Activated naive CD4-positive, alpha-beta T cell treated with anti-CD3 and anti-CD28 coated beads for 36 hours (primary cell): ENCODE measurements at regions not wholly inside any gene's neighbourhood (a gene's known extent, or its start where the extent isn't known, plus 50 kb on each side); places are given as distances from the start of the nearest gene placed in this dataset.
A peak's percentile ranks its signal among the peaks of the same experiment; 100 is the strongest.
"Not testable (repeated sequence)": the region's sequence is repeated elsewhere in the genome, so short reads cannot be mapped to it uniquely, and the experiment has no call there.

Source experiments
- CTCF ChIA-PET: fragments of 350-600 bp; sonication (Branson Sonifier 250); formaldehyde crosslinking; loops from one replicate; lab custom pipeline; 2021; ENCODE audit warnings: antibody characterized with exemption; lab: Charles Lee
- DNase-seq: peaks from one replicate; pipeline ENCODE4 v3.0.0-alpha.2; 2020
- H3K27ac Mint-ChIP-seq: one replicate; pipeline ENCODE4 v1.8.0; 2021; ENCODE audit warnings: mild to moderate bottlenecking, mixed read lengths
- H3K27me3 Mint-ChIP-seq: one replicate; pipeline ENCODE4 v1.8.0; 2021; ENCODE audit warnings: low read depth, mixed read lengths
- H3K36me3 Mint-ChIP-seq: one replicate; pipeline ENCODE4 v1.8.0; 2021; ENCODE audit warnings: low read depth, mixed read lengths
- H3K4me1 Mint-ChIP-seq: one replicate; pipeline ENCODE4 v1.8.0; 2021; ENCODE audit warnings: low read depth, mixed read lengths
- H3K4me3 Mint-ChIP-seq: one replicate; pipeline ENCODE4 v1.8.0; 2021; ENCODE audit warnings: mild to moderate bottlenecking, moderate library complexity, mixed read lengths
- H3K9me3 Mint-ChIP-seq: one replicate; pipeline ENCODE4 v1.8.0; 2021; ENCODE audit warnings: mixed read lengths
- intact Hi-C: fragments of 100-400 bp; cut with micrococcal nuclease; formaldehyde crosslinking; loops from one replicate; pipeline ENCODE4 v1.15.1; 2023

DNA sequence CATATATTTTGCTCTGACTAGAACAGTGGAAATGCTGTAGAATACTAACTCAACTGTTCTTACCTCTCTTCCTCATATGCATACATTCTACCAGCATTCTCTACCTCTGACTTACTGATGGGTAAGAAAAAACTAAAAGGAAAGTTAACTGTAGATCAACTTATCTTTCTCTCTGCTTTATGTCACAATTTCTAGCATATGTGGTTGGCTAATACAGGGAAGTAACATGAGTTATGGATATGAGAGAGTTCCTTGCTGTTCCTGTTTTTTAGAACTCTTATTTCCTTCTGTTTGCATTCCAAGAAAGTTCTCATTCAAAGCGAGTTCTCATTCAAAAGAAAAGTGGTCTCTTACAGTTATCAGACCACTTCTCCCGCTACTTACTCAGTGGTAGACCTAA lies 226.8 kb upstream of the SGK1 start:
- intact Hi-C loops = no loop called here
- no peak for DNase-seq
- CTCF ChIA-PET = interaction anchor here (0.6 kb wide), 1 partner anchor 543 kb away, joined by 4 read pairs; no protein-coding TSS in a partner anchor
- H3K4me3 Mint-ChIP-seq = no peak overlapping the region
- peaks cover 1% of the 10 kb centered on the region for H3K27me3 Mint-ChIP-seq
- peaks cover 24% of the 10 kb centered on the region for H3K4me1 Mint-ChIP-seq
- H3K27ac Mint-ChIP-seq = no peak overlapping the region
- no peaks in the 10 kb centered on the region for H3K9me3 Mint-ChIP-seq
- no peaks in the 10 kb centered on the region for H3K36me3 Mint-ChIP-seq

DNA sequence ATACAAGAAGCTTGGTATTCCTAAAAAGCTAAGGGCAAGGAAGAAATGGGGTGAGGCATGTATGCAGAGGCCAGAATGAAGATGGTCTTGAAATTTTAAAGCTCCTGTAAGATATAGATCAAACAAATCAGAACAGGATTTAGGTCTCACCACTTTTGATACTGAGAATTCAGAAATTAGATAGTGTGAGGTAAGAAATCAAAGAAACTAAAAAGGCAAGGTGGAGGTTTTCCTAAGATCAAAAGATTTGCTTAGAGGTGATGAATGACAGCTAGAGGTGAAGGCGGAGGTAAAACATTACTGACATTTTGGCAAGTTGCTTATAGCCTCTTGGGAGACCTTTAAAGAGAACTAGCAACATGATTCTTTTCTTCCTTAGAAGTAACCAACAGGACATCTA lies 225.2 kb upstream of the SGK1 start:
- Mint-ChIP-seq H3K9me3 (no peaks in the 10 kb centered on the region), H3K4me3 (no peak overlapping the region), H3K27me3 (peaks cover 2% of the 10 kb centered on the region), H3K27ac (no peak overlapping the region), H3K4me1 (peaks cover 26% of the 10 kb centered on the region), H3K36me3 (no peaks in the 10 kb centered on the region)
- CTCF ChIA-PET = interaction anchor here (0.5 to 0.7 kb wide), 2 partner anchors 45 to 97 kb away, joined by 3 to 4 read pairs; no protein-coding TSS in a partner anchor
- DNase-seq = no peak
- intact Hi-C loops = no loop called here

GRCh38 chr6:134541001-134541400 lies 223.1 kb upstream of the SGK1 start:
- Mint-ChIP-seq H3K9me3 (no peaks in the 10 kb centered on the region), H3K36me3 (no peaks in the 10 kb centered on the region)

DNA sequence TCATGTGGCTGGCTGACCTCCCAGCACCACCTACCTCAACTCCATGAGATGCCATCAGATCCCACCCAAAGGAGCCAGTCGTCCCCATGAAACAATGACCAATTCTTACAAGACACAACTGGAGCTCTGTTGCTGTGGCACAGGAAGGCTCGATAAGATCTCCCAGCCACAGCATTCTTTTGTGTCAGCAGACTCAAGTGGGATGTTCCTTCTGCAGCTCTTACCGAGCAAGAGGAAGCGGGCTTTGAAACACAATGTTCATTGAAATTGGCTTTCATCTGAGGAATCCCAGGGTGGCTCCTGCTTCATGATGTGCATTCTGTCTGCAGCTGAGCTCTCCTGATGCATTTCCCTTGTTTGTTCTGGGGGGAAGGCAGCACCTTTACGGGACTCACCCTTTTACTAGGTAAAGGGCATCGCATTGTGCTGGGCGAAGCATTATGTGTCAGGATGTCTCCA lies 222.0 kb upstream of the SGK1 start:
- CTCF ChIA-PET = no interaction called here
- H3K36me3 Mint-ChIP-seq = no peaks in the 10 kb centered on the region
- intact Hi-C loops = no loop called here
- no peaks in the 10 kb centered on the region for H3K9me3 Mint-ChIP-seq
- no peak overlapping the region for H3K27ac Mint-ChIP-seq
- DNase-seq = no peak
- H3K4me3 Mint-ChIP-seq = no peak overlapping the region
- H3K27me3 Mint-ChIP-seq = peaks cover 2% of the 10 kb centered on the region
- peaks cover 32% of the 10 kb centered on the region for H3K4me1 Mint-ChIP-seq

More at GRCh38 chr6:134541001-134541400, 223.1 kb upstream of the SGK1 start:
- peaks cover 29% of the 10 kb centered on the region for H3K4me1 Mint-ChIP-seq
- no peak overlapping the region for H3K27ac Mint-ChIP-seq
- peaks cover 2% of the 10 kb centered on the region for H3K27me3 Mint-ChIP-seq
- intact Hi-C loops = no loop called here
- no peak for DNase-seq
- CTCF ChIA-PET = no interaction called here
- H3K4me3 Mint-ChIP-seq = no peak overlapping the region

GRCh38 chr6:134537765-134538164 lies 219.9 kb upstream of the SGK1 start:
- H3K27ac Mint-ChIP-seq, H3K36me3 Mint-ChIP-seq, H3K9me3 Mint-ChIP-seq, DNase-seq, intact Hi-C loops, CTCF ChIA-PET, H3K4me3 Mint-ChIP-seq, H3K27me3 Mint-ChIP-seq: not testable (repeated sequence)
- H3K4me1 Mint-ChIP-seq = peaks cover 30% of the 10 kb centered on the region

- Mint-ChIP-seq H3K27ac (no peak overlapping the region), H3K4me1 (peaks cover 29% of the 10 kb centered on the region), H3K36me3 (no peaks in the 10 kb centered on the region), H3K9me3 (no peaks in the 10 kb centered on the region), H3K4me3 (no peak overlapping the region), H3K27me3 (peaks cover 2% of the 10 kb centered on the region)
- CTCF ChIA-PET = no interaction called here
- DNase-seq = no peak
- intact Hi-C loops = no loop called here
Measured at GRCh38 chr6:134537146-134537555, 219.2 kb upstream of the SGK1 start.

DNA sequence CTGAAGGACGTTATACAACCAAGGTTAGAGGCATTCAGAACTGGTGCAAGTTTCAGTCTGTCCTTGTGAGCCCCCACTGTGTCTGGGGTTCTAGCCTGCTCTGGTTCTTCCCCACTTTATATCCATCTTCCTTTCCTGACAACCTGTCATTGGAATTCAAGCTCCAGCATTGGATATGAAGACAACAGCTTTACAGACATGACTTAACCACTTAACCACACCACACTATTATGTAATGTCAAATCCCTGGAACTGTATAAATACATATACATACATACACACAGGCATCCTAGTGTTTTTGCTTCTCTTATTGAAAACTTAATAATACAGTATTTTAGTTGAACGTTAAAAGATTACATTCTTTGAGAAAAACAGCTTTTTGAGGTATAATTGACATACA lies 217.9 kb upstream of the SGK1 start:
- no peak overlapping the region for H3K27ac Mint-ChIP-seq
- H3K27me3 Mint-ChIP-seq = peaks cover 2% of the 10 kb centered on the region
- DNase-seq = no peak
- peaks cover 30% of the 10 kb centered on the region for H3K4me1 Mint-ChIP-seq
- CTCF ChIA-PET = no interaction called here
- no peaks in the 10 kb centered on the region for H3K9me3 Mint-ChIP-seq
- H3K4me3 Mint-ChIP-seq = no peak overlapping the region
- no peaks in the 10 kb centered on the region for H3K36me3 Mint-ChIP-seq
- intact Hi-C loops = no loop called here

- CTCF ChIA-PET = interaction anchor here (0.7 kb wide), 1 partner anchor 9 kb away, joined by 3 read pairs; no protein-coding TSS in a partner anchor
- Mint-ChIP-seq H3K9me3 (no peaks in the 10 kb centered on the region), H3K4me3 (no peak overlapping the region), H3K36me3 (no peaks in the 10 kb centered on the region), H3K27ac (peak overlapping the region; percentile 82), H3K27me3 (peaks cover under 1% of the 10 kb centered on the region), H3K4me1 (peaks cover 23% of the 10 kb centered on the region)
- intact Hi-C loops = loop anchor here (1.0 kb wide), 2 partner anchors 10 to 246 kb away; no protein-coding TSS in a partner anchor
- peak; percentile 62 for DNase-seq
Measured at GRCh38 chr6:134534708-134535149, 216.8 kb upstream of the SGK1 start.

DNA sequence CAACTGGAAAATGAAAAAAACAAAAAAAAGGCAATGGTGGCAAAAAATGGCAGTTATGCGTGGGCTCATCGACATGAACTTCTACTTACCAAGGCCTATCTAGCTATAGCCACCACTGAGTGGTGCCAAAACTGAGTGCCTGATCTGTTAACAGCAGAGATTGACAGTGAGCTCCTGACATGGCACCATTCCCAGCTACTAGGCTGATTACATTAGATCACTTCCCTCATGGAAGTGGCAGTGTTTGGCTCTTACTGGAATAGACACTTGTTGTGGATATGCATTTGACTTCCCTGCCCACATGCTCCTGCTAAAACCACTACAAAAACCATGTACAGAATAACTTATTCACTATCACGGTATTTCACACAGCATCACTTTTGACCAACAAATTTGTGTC lies 216.1 kb upstream of the SGK1 start:
- Mint-ChIP-seq H3K36me3 (no peaks in the 10 kb centered on the region), H3K4me1 (peaks cover 28% of the 10 kb centered on the region), H3K27ac (no peak overlapping the region), H3K4me3 (no peak overlapping the region), H3K27me3 (no peaks in the 10 kb centered on the region), H3K9me3 (no peaks in the 10 kb centered on the region)
- CTCF ChIA-PET = interaction anchor here (0.6 kb wide), 1 partner anchor 338 kb away, joined by 3 read pairs; no protein-coding TSS in a partner anchor
- intact Hi-C loops = loop anchor here (1.0 kb wide), 2 partner anchors 10 to 246 kb away; no protein-coding TSS in a partner anchor
- no peak for DNase-seq

DNA sequence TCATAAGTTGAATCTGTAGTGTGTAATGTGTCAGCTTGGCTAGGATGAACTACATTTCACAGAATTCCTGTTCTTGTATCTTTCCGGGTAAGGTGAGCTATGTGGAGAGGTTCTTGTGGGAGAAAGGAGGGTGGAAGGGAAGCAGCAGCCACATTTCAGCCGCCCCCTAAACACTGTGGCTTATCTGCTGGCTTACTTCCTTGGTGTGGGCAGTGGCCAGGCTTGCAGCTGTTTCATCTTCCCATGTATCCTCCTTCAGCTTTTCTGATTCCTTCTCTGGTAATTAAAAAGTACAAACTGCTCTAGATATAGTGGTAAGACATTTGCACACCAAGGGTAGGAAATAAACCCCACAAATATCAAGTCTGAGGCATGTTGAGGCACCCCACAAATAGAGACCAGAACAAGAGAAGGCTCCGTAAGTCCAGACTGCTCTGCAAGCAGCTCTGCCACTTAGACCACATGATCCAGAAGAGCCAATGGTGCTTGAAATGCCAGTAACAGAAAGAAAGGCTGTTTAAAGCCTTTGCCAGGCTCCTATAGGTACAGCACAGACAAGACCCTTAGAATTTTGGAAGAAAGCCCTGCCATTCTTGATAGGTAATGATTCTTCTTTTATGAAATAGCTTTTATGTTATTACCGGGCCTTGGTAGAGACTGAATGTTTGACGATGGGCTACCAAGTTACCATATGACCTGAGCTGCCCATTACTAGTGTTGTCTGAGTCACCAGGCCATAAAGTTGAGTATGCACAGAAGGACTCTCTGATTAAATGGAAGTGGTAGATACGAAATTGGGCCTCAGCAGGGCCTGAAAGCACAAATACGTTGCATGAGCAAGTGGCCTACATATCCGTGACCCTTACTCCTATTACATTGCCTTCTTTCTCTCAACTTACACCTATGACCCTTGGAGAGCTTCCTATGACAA lies 215.0 kb upstream of the SGK1 start:
- Mint-ChIP-seq H3K4me1 (peaks cover 28% of the 10 kb centered on the region), H3K36me3 (no peaks in the 10 kb centered on the region), H3K27ac (no peak overlapping the region), H3K27me3 (no peaks in the 10 kb centered on the region), H3K4me3 (no peak overlapping the region), H3K9me3 (no peaks in the 10 kb centered on the region)
- no peak for DNase-seq
- CTCF ChIA-PET = interaction anchor here (0.6 to 0.7 kb wide), 2 partner anchors 88 to 162 kb away, joined by 3 to 4 read pairs; no protein-coding TSS in a partner anchor
- intact Hi-C loops = no loop called here

- Mint-ChIP-seq H3K9me3 (no peaks in the 10 kb centered on the region), H3K27me3 (no peaks in the 10 kb centered on the region), H3K4me1 (peaks cover 28% of the 10 kb centered on the region), H3K4me3 (no peak overlapping the region), H3K27ac (no peak overlapping the region), H3K36me3 (no peaks in the 10 kb centered on the region)
- CTCF ChIA-PET = no interaction called here
- DNase-seq = no peak
- intact Hi-C loops = no loop called here
Measured at GRCh38 chr6:134531611-134532010, 213.7 kb upstream of the SGK1 start.

DNA sequence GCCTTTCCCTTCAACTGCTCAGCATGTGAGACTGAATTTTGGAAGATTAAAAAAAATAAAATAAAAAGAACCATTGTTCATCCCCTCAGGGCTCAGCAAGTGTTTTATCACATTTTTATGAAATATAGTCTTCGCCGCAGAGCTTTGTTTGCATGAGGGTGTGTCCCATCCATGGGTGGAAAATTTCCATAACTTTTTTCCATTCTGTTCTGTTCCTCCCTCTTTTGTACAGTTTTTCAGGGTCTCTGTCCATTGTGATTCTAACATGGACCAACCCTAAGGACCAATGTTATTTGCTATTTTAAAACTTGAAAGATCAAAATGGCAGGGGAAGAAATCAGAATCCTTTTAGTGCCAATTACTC lies 213.3 kb upstream of the SGK1 start:
- peaks cover 26% of the 10 kb centered on the region for H3K4me1 Mint-ChIP-seq
- H3K4me3 Mint-ChIP-seq = no peak overlapping the region
- no peak overlapping the region for H3K27ac Mint-ChIP-seq
- DNase-seq = no peak
- H3K36me3 Mint-ChIP-seq = no peaks in the 10 kb centered on the region
- H3K27me3 Mint-ChIP-seq = no peaks in the 10 kb centered on the region
- H3K9me3 Mint-ChIP-seq = no peaks in the 10 kb centered on the region
- intact Hi-C loops = no loop called here
- CTCF ChIA-PET = no interaction called here
